Activated B cell treated with CpG ODN at 0.5 μM for 24 hours (primary cell): ENCODE measurements at regions not wholly inside any gene's neighbourhood (a gene's known extent, or its start where the extent isn't known, plus 50 kb on each side); places are given as distances from the start of the nearest gene placed in this dataset.

Experiments used
- ATAC-seq: fragments of 200-7000 bp; cut with Tn5 transposase; one replicate; pipeline ENCODE4 v1.10.0; 2021; ENCODE audit warnings: low read depth, mild to moderate bottlenecking, moderate library complexity
- CTCF ChIA-PET: fragments of 350-600 bp; sonication (Branson Sonifier 250); formaldehyde crosslinking; loops from one replicate; lab custom pipeline; 2021; ENCODE audit warnings: antibody characterized with exemption; lab: Charles Lee
- POLR2A ChIA-PET: fragments of 350-600 bp; sonication (Branson Sonifier 250); formaldehyde crosslinking; loops from one replicate; lab custom pipeline; 2021; ENCODE audit warnings: antibody characterized with exemption; lab: Charles Lee
- DNase-seq: peaks from one replicate; pipeline ENCODE4 v3.0.0; 2022
- H3K27ac Mint-ChIP-seq: one replicate; pipeline ENCODE4 v1.8.0; 2020; ENCODE audit warnings: mixed read lengths
- H3K27me3 Mint-ChIP-seq: one replicate; pipeline ENCODE4 v1.8.0; 2021; ENCODE audit warnings: mixed read lengths
- H3K36me3 Mint-ChIP-seq: one replicate; pipeline ENCODE4 v1.8.0; 2021; ENCODE audit warnings: low read depth, mixed read lengths
- H3K4me1 Mint-ChIP-seq: one replicate; pipeline ENCODE4 v1.8.0; 2021; ENCODE audit warnings: mixed read lengths
- H3K4me3 Mint-ChIP-seq: one replicate; pipeline ENCODE4 v1.8.0; 2020; ENCODE audit warnings: mild to moderate bottlenecking, mixed read lengths
- H3K9me3 Mint-ChIP-seq: one replicate; pipeline ENCODE4 v1.8.0; 2020; ENCODE audit warnings: mixed read lengths
- CTCF ChIP-seq: fragments of 200-600 bp; IDR thresholded peaks from one replicate; pipeline ENCODE4 v1.8.0; 2022; ENCODE audit warnings: antibody characterized with exemption, mild to moderate bottlenecking
- intact Hi-C: fragments of 100-400 bp; cut with micrococcal nuclease; formaldehyde crosslinking; loops from one replicate; pipeline ENCODE4 v1.15.1; 2024

DNA sequence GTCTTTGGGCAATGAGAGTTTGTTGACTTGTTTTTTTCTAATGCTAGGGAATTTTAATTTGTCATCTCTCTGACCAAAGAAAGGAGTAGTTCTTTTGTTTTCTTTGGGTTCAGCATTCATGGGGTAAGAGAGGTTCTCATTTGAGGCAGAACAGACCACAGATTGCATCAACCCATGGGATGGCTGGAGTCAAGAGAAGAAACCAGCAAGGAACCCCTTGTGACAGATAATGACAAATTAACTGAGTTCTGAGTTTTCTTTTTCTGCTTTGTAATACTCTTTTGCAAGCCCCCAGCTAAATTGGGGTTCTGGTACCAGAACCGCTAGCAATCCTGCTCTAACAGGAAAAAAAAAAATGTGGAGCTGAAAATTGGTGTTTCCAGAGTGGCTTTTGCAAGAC lies 864.1 kb downstream of the DIAPH3 start:
- intact Hi-C loops, result no loop called here
- peaks cover 8% of the 10 kb centered on the region for H3K9me3 Mint-ChIP-seq
- H3K4me1 Mint-ChIP-seq, result no peaks in the 10 kb centered on the region
- no peak for TF ChIP-seq CTCF
- CTCF ChIA-PET, result no interaction called here
- H3K4me3 Mint-ChIP-seq, result no peak overlapping the region
- no peak for DNase-seq
- ATAC-seq, result no peak
- POLR2A ChIA-PET, result no interaction called here
- no peaks in the 10 kb centered on the region for H3K27me3 Mint-ChIP-seq
- H3K36me3 Mint-ChIP-seq, result no peaks in the 10 kb centered on the region
- no peak overlapping the region for H3K27ac Mint-ChIP-seq

GRCh38 chr13:59300355-59301173 lies 863.2 kb downstream of the DIAPH3 start:
- peaks cover 6% of the 10 kb centered on the region for H3K9me3 Mint-ChIP-seq
- H3K4me3 Mint-ChIP-seq, result no peak overlapping the region
- no peak overlapping the region for H3K27ac Mint-ChIP-seq
- ATAC-seq, result no peak
- POLR2A ChIA-PET, result no interaction called here
- CTCF ChIA-PET, result no interaction called here
- intact Hi-C loops, result no loop called here
- H3K4me1 Mint-ChIP-seq, result no peaks in the 10 kb centered on the region
- no peak for DNase-seq
- H3K36me3 Mint-ChIP-seq, result no peaks in the 10 kb centered on the region
- TF ChIP-seq CTCF, result no peak
- H3K27me3 Mint-ChIP-seq, result no peaks in the 10 kb centered on the region

- intact Hi-C loops, result no loop called here
- Mint-ChIP-seq H3K27ac (no peak overlapping the region), H3K27me3 (no peaks in the 10 kb centered on the region), H3K4me3 (no peak overlapping the region), H3K36me3 (no peaks in the 10 kb centered on the region), H3K4me1 (no peaks in the 10 kb centered on the region), H3K9me3 (peaks cover 3% of the 10 kb centered on the region)
- no peak for TF ChIP-seq CTCF
- ATAC-seq, result no peak
- POLR2A ChIA-PET, result no interaction called here
- CTCF ChIA-PET, result no interaction called here
- DNase-seq, result no peak
Observed at GRCh38 chr13:59301174-59301567, 862.6 kb downstream of the DIAPH3 start.

GRCh38 chr13:59303433-59303832 lies 860.3 kb downstream of the DIAPH3 start:
- H3K4me1 Mint-ChIP-seq, result no peaks in the 10 kb centered on the region
- intact Hi-C loops, result no loop called here
- DNase-seq (no peak), ATAC-seq (no peak)
- POLR2A ChIA-PET, result no interaction called here
- no peaks in the 10 kb centered on the region for H3K36me3 Mint-ChIP-seq
- CTCF ChIA-PET, result no interaction called here
- no peak overlapping the region for H3K27ac Mint-ChIP-seq
- TF ChIP-seq CTCF, result no peak
- no peaks in the 10 kb centered on the region for H3K9me3 Mint-ChIP-seq
- H3K4me3 Mint-ChIP-seq, result no peak overlapping the region
- H3K27me3 Mint-ChIP-seq, result no peaks in the 10 kb centered on the region

- ChIA-PET CTCF (no interaction called here), POLR2A (no interaction called here)
- Mint-ChIP-seq H3K27ac (no peak overlapping the region), H3K4me3 (no peak overlapping the region), H3K36me3 (no peaks in the 10 kb centered on the region), H3K27me3 (no peaks in the 10 kb centered on the region), H3K9me3 (peaks cover 5% of the 10 kb centered on the region), H3K4me1 (no peaks in the 10 kb centered on the region)
- ATAC-seq (no peak), DNase-seq (no peak)
- no peak for TF ChIP-seq CTCF
- intact Hi-C loops, result no loop called here
Observed at GRCh38 chr13:59304596-59304995, 859.1 kb downstream of the DIAPH3 start.
